Rectal smooth muscle tissue (tissue), 1 donor: ENCODE measurements at regions not wholly inside any gene's neighbourhood (a gene's known extent, or its start where the extent isn't known, plus 50 kb on each side); places are given as distances from the start of the nearest gene placed in this dataset.

Experiments
- H3K27ac ChIP-seq: one replicate; pipeline ENCODE4 v1.7.0; 2013; ENCODE audit warnings: low read depth, low read length, inconsistent platforms
- H3K27me3 ChIP-seq: one replicate; pipeline ENCODE4 v1.7.0; 2013; ENCODE audit warnings: low read length; ENCODE audit not compliant: control insufficient read depth, insufficient read depth
- H3K36me3 ChIP-seq: one replicate; pipeline ENCODE4 v1.7.0; 2013; ENCODE audit warnings: low read length; ENCODE audit not compliant: control insufficient read depth, insufficient read depth
- H3K4me1 ChIP-seq: one replicate; pipeline ENCODE4 v1.7.0; 2013; ENCODE audit warnings: low read length; ENCODE audit not compliant: control insufficient read depth, insufficient read depth
- H3K4me3 ChIP-seq: one replicate; pipeline ENCODE4 v1.7.0; 2013; ENCODE audit warnings: low read length
- H3K9ac ChIP-seq: one replicate; pipeline ENCODE4 v1.7.0; 2013; ENCODE audit warnings: low read length

DNA sequence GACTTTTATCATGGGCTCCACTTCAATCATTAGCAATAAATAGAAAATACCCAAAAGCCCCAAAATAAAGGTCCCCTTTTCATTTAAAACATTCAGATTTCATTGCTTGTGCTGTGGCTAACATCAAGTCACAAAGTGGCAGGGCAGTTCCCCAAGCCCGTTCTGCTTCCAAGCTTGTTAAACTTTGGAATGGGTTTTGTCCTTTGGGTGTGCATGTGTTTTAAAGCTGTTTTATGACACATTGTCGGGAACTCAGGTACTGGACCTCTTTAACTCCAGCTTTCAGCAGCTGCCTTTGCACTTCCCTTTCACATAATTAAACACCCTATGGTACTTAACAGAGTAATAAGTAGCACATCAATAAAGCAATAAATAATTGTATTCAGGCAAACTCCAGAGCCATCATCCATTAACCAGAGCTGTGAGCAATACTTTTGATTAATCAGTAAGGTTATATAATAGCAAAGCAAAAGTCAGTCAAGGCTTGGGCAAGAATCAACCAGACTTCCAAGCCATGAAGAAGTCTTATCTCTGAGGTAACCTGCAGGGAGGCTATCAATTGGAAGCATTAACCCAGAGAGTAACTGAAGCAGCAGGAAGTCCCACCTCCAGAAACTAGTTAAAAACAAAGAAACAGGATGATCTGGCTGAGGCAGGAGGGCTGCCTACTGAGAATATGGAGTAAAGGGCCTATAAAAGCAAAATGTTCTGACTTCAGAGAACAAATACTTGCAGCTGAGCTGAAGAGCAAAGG, 56.1 kb upstream of the ARID5B start:
- Histone ChIP-seq H3K9ac (no peak overlapping the region), H3K4me3 (no peak overlapping the region), H3K4me1 (no peaks in the 10 kb centered on the region), H3K27me3 (no peaks in the 10 kb centered on the region), H3K36me3 (no peaks in the 10 kb centered on the region), H3K27ac (no peak overlapping the region)

- no peaks in the 10 kb centered on the region for H3K27me3 ChIP-seq
- no peak overlapping the region for H3K27ac ChIP-seq
- no peak overlapping the region for H3K9ac ChIP-seq
- H3K4me3 ChIP-seq: no peak overlapping the region
- no peaks in the 10 kb centered on the region for H3K36me3 ChIP-seq
- no peaks in the 10 kb centered on the region for H3K4me1 ChIP-seq
These were observed 55.6 kb upstream of the ARID5B start for GRCh38 chr10:61845950-61846268.

GRCh38 chr10:61846370-61847031, 55.0 kb upstream of the ARID5B start:
- no peak overlapping the region for H3K9ac ChIP-seq
- no peak overlapping the region for H3K4me3 ChIP-seq
- H3K27me3 ChIP-seq: no peaks in the 10 kb centered on the region
- no peak overlapping the region for H3K27ac ChIP-seq
- H3K36me3 ChIP-seq: no peaks in the 10 kb centered on the region
- H3K4me1 ChIP-seq: no peaks in the 10 kb centered on the region

DNA sequence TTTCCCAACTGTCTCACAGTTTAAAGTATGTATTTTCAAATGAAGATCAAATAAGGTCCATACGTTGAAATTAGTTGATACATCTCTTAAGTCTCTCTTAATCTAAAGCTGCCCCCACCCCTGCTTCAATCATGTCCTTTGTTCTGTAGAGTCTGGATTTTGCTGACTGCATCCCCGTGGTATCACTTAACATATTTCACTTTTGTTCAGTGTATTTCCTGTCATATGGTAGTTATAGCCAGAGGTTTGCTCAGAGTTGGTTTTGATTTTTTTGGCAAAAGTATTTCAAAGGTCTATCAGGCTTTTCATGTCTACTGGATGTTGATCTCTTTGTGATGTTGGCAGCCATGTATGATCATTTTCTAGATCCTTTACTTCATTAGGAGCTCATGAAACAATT, 54.4 kb upstream of the ARID5B start:
- Histone ChIP-seq H3K4me3 (no peak overlapping the region), H3K4me1 (no peaks in the 10 kb centered on the region), H3K36me3 (no peaks in the 10 kb centered on the region), H3K9ac (no peak overlapping the region), H3K27me3 (no peaks in the 10 kb centered on the region), H3K27ac (no peak overlapping the region)

DNA sequence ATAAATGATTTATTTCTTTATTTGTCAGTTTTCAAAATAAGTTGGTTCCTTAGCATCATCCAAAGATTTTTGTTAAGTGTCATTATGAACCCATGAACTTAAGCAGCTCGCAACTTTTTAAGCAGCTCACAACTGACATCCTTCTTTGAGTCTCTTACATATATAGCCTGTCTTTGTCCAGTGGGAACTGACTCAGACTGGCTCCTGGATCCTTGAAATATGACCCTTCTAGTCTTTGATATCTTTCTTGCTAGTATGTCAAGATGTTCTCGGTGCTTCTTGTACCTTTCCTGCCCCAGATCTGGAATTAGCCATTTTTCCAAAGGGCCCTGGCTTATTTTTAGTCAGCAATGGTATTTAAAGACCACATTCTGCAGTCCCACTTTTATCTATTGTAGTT, 53.9 kb upstream of the ARID5B start:
- Histone ChIP-seq H3K4me3 (no peak overlapping the region), H3K4me1 (no peaks in the 10 kb centered on the region), H3K27me3 (no peaks in the 10 kb centered on the region), H3K36me3 (no peaks in the 10 kb centered on the region), H3K9ac (no peak overlapping the region), H3K27ac (no peak overlapping the region)

GRCh38 chr10:61850376-61850775, 51.1 kb upstream of the ARID5B start:
- no peaks in the 10 kb centered on the region for H3K27me3 ChIP-seq
- H3K4me1 ChIP-seq: no peaks in the 10 kb centered on the region
- H3K36me3 ChIP-seq: no peaks in the 10 kb centered on the region
- no peak overlapping the region for H3K27ac ChIP-seq
- no peak overlapping the region for H3K4me3 ChIP-seq
- no peak overlapping the region for H3K9ac ChIP-seq
